Nephron progenitor cell (in vitro differentiated cells): ENCODE measurements at regions not wholly inside any gene's neighbourhood (a gene's known extent, or its start where the extent isn't known, plus 50 kb on each side); places are given as distances from the start of the nearest gene placed in this dataset.

Experiments used
- DNase-seq: peaks from one replicate; pipeline ENCODE4 v3.0.0; 2021
- H3K27ac Mint-ChIP-seq: 2 replicates; pipeline ENCODE4 v1.8.0; 2021; ENCODE audit warnings: mild to moderate bottlenecking, moderate library complexity, mixed read lengths
- H3K27me3 Mint-ChIP-seq: 2 replicates; pipeline ENCODE4 v1.8.0; 2021; ENCODE audit warnings: mild to moderate bottlenecking, low read depth, mixed read lengths; ENCODE audit not compliant: poor library complexity
- H3K36me3 Mint-ChIP-seq: 2 replicates; pipeline ENCODE4 v1.8.0; 2021; ENCODE audit warnings: low read depth, mixed read lengths
- H3K4me1 Mint-ChIP-seq: 2 replicates; pipeline ENCODE4 v1.8.0; 2021; ENCODE audit warnings: mixed read lengths
- H3K4me3 Mint-ChIP-seq: 2 replicates; pipeline ENCODE4 v1.8.0; 2021; ENCODE audit warnings: mild to moderate bottlenecking, moderate library complexity, mixed read lengths
- H3K9me3 Mint-ChIP-seq: 2 replicates; pipeline ENCODE4 v1.8.0; 2021; ENCODE audit warnings: mild to moderate bottlenecking, moderate library complexity, mixed read lengths
- TF ChIP-seq, protein P1 (sequence below): fragments of 200-600 bp; sonication (generic); IDR thresholded peaks from 2 replicates; pipeline ENCODE4 v1.5.0; 2021; ENCODE audit warnings: antibody characterized with exemption

DNA sequence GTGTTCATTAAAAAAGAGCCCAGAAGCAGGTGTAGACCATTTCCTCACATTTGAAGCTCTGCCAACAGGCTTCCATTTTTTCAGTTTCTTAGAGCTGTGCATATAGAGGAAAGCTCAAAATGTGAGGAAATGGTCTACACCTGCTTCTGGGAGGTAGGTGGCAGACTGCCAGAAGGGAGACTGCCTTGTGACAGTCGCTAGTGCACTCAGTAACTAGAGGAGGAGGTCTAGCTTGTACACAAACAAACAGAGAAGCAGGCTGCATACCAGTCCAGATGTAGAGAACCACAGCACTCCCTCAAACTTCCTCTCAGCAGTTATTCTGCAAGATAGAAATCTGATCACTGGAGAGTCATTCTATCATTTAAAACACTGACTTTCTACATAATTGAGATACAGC is 800.2 kb downstream of the EFNB2 start:
- H3K4me3 Mint-ChIP-seq = no peak overlapping the region
- TF ChIP-seq, protein P1, sequence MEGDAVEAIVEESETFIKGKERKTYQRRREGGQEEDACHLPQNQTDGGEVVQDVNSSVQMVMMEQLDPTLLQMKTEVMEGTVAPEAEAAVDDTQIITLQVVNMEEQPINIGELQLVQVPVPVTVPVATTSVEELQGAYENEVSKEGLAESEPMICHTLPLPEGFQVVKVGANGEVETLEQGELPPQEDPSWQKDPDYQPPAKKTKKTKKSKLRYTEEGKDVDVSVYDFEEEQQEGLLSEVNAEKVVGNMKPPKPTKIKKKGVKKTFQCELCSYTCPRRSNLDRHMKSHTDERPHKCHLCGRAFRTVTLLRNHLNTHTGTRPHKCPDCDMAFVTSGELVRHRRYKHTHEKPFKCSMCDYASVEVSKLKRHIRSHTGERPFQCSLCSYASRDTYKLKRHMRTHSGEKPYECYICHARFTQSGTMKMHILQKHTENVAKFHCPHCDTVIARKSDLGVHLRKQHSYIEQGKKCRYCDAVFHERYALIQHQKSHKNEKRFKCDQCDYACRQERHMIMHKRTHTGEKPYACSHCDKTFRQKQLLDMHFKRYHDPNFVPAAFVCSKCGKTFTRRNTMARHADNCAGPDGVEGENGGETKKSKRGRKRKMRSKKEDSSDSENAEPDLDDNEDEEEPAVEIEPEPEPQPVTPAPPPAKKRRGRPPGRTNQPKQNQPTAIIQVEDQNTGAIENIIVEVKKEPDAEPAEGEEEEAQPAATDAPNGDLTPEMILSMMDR = no peak
- H3K27ac Mint-ChIP-seq = no peak overlapping the region
- no peaks in the 10 kb centered on the region for H3K9me3 Mint-ChIP-seq
- H3K27me3 Mint-ChIP-seq = no peaks in the 10 kb centered on the region
- H3K4me1 Mint-ChIP-seq = peaks cover 14% of the 10 kb centered on the region
- H3K36me3 Mint-ChIP-seq = no peaks in the 10 kb centered on the region
- no peak for DNase-seq

GRCh38 chr13:105732806-105733529 is 802.5 kb downstream of the EFNB2 start:
- no peaks in the 10 kb centered on the region for H3K36me3 Mint-ChIP-seq
- no peak overlapping the region for H3K27ac Mint-ChIP-seq
- H3K27me3 Mint-ChIP-seq = peaks cover 4% of the 10 kb centered on the region
- no peak overlapping the region for H3K4me3 Mint-ChIP-seq
- no peaks in the 10 kb centered on the region for H3K4me1 Mint-ChIP-seq
- no peak for DNase-seq
- no peaks in the 10 kb centered on the region for H3K9me3 Mint-ChIP-seq
- TF ChIP-seq, protein P1 = no peak

GRCh38 chr13:105725887-105726286 is 809.6 kb downstream of the EFNB2 start:
- H3K9me3 Mint-ChIP-seq = no peaks in the 10 kb centered on the region
- no peaks in the 10 kb centered on the region for H3K4me1 Mint-ChIP-seq

DNA sequence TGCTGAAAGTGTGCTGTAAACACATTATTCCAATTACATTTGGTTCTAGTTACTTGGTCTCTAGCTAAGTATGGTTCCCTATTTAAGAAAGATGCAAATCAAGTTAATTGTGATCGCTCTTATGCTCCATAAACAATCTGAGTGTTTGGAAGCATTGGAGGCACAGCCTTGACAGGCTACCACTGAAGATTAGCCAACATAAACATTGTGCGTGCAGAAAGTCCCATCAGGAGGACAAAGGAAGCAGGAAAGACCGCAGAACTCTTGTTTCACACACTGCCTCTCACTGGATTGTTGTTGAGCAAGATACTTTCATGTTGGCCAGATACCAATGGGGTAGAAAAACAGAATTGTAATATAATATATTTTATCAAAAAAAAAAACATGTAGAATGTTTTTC is 814.4 kb downstream of the EFNB2 start:
- TF ChIP-seq, protein P1 = no peak
- Mint-ChIP-seq H3K4me1 (no peaks in the 10 kb centered on the region), H3K27ac (no peak overlapping the region)

More at GRCh38 chr13:105725887-105726286, 809.6 kb downstream of the EFNB2 start:
- peaks cover 4% of the 10 kb centered on the region for H3K27me3 Mint-ChIP-seq
- no peak overlapping the region for H3K27ac Mint-ChIP-seq
- no peak overlapping the region for H3K4me3 Mint-ChIP-seq
- H3K36me3 Mint-ChIP-seq = no peaks in the 10 kb centered on the region
- TF ChIP-seq, protein P1 = no peak
- DNase-seq = no peak

GRCh38 chr13:105719859-105720258 is 815.6 kb downstream of the EFNB2 start:
- DNase-seq = no peak
- no peaks in the 10 kb centered on the region for H3K36me3 Mint-ChIP-seq
- H3K27ac Mint-ChIP-seq = no peak overlapping the region
- no peaks in the 10 kb centered on the region for H3K4me1 Mint-ChIP-seq
- no peaks in the 10 kb centered on the region for H3K27me3 Mint-ChIP-seq
- H3K9me3 Mint-ChIP-seq = no peaks in the 10 kb centered on the region
- TF ChIP-seq, protein P1 = no peak
- H3K4me3 Mint-ChIP-seq = no peak overlapping the region

More for the DNA sequence above, 814.4 kb downstream of the EFNB2 start:
- H3K4me3 Mint-ChIP-seq = no peak overlapping the region
- no peak for DNase-seq
- no peaks in the 10 kb centered on the region for H3K36me3 Mint-ChIP-seq
- H3K27me3 Mint-ChIP-seq = no peaks in the 10 kb centered on the region
- no peaks in the 10 kb centered on the region for H3K9me3 Mint-ChIP-seq

- Mint-ChIP-seq H3K4me1 (no peaks in the 10 kb centered on the region), H3K4me3 (no peak overlapping the region), H3K27me3 (no peaks in the 10 kb centered on the region), H3K36me3 (no peaks in the 10 kb centered on the region), H3K9me3 (no peaks in the 10 kb centered on the region), H3K27ac (no peak overlapping the region)
- no peak for DNase-seq
- TF ChIP-seq, protein P1 = no peak
Measured at GRCh38 chr13:105709181-105709580, 826.3 kb downstream of the EFNB2 start.
